Left cardiac atrium (tissue), 4 donors: ENCODE measurements at regions not wholly inside any gene's neighbourhood (a gene's known extent, or its start where the extent isn't known, plus 50 kb on each side); places are given as distances from the start of the nearest gene placed in this dataset.
A peak's percentile ranks its signal among the peaks of the same experiment; 100 is the strongest.
"Not testable (repeated sequence)": the region's sequence is repeated elsewhere in the genome, so short reads cannot be mapped to it uniquely, and the experiment has no call there.

ENCODE experiments used
- ATAC-seq, 2 donors: fragments of 200-7000 bp; cut with Tn5 transposase; one replicate each; pipeline ENCODE4 v1.9.1; 2020; ENCODE audit warnings: mild to moderate bottlenecking in 2 of 2, moderate library complexity in 2 of 2
- DNase-seq: peaks from one replicate; pipeline ENCODE4 v3.0.0-alpha.2; 2020
- intact Hi-C, 2 donors: fragments of 100-400 bp; cut with DNase I; formaldehyde crosslinking; loops; one replicate each; pipeline versions ENCODE4 v1.14.1 to v1.15.1; 2022 to 2023
- donor health status: DM: no; HTN: yes; CAD: no.
- donor health status: DM: no; HTN: yes; CAD: no; lungs with severe emphysema.
- donor health status: DM: yes; HTN: yes; CAD: no.
- donor health status: Dilated cardiomyopathy.

DNA sequence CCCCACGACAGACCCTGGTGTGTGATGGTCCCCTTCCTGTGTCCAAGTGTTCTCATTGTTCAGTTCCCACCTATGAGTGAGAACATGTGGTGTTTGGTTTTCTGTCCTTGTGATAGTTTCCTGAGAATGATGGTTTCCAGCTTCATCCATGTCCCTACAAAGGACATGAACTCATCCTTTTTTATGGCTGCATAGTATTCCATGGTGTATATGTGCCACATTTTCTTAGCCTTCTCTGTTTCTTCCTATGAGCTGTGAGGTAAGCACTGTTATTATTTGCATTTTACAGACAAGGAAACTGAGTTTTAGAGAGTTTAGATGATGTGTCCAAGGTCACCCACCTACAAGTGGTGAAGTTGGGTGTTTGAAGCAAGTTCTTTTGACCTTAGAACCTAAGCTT lies 51.1 kb upstream of the BNC1 start:
- intact Hi-C loops, ATAC-seq, DNase-seq: not testable (repeated sequence)

DNA sequence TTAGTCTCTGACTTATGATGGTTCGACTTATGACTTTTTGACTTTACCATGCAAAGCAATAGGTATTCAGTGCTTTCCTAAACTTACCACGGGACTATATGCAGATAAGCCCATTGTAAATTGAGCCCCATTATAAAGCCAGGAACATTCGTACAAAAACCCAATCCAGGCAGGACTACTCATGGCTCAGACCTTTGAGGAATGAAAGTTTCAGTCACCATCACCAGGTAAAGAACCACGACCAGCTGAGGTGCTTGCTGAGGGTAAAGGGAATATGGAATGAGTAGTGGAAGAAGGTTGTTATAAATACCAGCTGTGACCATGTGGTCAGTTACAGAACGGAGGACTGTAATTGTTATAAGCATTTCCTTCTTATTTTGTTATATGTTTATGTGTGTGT lies 54.9 kb upstream of the BNC1 start:
- ATAC-seq (no peak), DNase-seq (no peak)
- intact Hi-C loops = no loop called here

DNA sequence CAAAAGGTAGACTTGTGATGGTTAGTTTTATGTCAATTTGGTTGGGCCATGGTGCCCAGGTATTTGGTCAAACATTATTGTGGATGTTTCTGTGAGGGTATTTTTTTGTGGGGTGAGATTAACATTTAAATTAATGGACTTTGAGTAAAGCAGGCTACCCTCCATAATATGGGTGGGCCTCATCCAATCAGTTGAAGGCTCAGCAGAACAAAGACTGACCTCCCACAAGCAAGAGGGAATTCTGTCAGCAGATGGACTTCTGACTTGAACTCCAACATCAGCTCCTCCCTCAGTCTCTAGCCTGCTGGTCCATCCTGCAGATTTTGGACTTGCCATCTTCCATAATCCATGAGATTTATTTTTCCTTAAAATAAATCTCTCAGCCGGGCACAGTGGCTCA lies 55.6 kb upstream of the BNC1 start:
- ATAC-seq (no peak), DNase-seq (no peak)
- intact Hi-C loops = no loop called here

DNA sequence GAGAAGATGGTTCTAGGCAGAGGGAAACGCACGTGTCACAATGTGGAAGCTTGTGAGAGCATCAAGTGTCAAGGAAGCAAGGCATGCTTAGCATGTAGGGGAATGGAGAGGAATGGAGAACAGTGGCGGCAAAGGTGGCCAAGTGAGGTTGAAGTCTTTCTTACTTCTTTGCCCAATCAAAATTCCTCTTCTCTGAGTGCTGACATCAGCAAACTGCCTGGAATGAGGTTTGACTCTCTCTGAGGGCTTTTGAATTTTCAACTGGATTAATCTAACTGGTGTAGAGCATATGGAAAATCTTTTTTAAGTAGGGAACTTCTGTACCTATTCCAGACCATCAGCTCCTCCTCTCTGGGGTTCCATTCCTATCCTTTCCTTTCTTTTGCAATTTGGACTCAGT lies 61.9 kb upstream of the BNC1 start:
- no peak for ATAC-seq
- DNase-seq = no peak
- intact Hi-C loops = no loop called here

DNA sequence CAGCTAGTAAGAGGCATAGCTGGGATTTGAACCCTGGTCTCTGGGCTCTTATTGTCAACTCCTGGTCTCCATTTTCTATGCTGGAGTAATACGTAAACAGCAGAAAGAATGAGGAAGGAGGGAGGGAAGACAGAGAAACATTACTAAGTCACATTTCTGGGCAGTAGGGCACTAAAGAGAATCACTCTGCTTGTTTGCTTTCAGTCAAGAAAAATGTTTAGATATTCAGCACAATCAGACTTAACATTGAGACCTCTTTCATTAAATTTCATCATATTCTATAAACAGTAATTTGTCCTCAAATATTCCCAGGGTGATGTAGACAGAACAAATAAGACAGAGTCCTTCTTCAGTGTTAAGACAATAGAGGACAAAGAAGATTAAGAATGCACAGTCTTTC lies 67.7 kb upstream of the BNC1 start:
- DNase-seq = no peak
- intact Hi-C loops = no loop called here
- ATAC-seq = no peak

DNA sequence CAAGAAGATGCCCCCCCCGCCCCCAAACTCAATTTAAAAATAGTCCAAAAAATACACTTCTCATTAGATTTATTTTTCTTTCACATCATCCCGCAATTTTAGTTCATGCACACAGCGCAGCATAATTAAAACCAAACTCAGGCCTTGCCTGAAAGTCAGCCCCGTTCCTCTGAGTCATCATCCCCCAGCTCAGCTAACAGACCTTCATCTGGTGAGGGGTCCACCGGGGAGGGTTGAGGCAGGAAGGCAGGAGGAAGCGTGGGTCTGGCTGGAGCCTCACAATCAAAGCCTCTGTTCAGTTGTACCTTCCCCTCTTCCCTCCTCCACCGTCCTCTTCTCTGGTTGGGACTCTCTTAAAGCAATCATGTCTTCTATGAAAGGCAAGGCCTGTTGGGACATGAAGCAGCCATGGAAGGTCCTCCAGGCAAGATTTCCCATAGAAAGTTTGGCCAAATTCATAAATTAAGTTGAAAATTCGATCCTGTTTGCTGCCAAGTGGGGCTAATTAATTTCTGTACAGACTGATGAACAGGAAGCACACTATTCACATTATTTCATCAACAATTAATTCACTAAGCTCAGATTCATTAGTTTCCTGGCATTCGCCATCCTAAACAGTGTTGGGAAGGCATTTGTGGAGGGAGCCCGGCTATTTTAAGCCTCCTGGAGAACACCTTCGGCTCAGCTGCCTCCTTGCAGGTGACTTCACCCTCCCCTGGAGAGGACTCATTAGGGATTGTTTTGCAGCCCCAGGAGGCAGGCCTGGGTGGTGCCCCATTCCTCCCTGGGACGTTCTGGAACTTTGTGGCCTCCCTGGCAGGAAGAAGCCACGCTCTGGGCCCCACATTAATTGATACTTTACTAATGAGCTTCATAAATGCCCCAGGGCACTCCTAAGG lies 72.3 kb upstream of the BNC1 start:
- DNase-seq = no peak
- ATAC-seq = no peak
- intact Hi-C loops = no loop called here

DNA sequence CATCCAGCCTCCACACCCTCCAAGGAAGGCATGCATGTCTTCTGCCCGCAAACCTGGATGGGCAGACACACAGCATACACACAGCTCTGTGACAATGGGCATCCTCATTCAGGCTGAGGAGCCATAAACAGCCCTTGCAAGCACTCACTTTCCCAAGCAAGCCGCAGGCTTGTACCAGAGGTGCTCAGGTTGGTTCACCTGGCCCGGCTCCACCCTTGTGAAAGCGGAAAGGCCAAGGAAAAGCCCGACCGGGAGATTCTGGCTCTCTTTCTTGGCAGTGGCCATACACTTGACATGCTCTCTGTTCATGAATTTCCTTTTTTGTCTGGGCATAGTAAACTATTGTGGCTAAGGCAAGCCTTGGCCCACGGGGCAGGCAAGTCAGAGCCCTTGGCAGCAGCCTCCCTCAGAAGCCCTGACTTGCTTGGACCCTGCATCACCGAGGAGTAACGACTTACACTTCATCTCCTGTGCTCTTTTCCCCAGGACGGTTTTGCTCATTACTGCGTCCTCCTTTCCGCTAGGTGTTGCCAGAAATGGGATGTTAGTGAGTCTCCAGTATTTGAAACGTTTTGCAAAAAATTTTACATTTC lies 74.6 kb upstream of the BNC1 start:
- intact Hi-C loops = no loop called here
- no peak for DNase-seq
- no peak for ATAC-seq

DNA sequence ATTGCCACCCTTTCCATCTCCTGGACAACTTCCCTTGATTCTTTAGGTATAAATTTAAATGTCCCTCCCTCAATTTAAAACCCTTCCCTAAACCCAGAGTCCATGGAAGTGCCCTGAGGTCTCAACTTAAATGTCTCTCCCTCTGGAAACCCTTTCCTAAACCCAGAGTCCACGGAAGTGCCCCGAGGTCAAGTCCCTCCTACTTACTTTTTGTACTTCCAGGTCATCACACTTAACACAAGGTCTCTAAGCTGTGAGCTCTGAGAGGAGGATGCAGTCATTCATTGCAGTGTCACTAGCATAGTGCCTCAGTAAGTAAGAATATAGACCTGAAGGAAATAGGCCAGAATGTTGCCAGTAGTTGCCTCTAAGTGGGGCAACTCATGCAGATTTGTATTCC lies 78.2 kb upstream of the BNC1 start:
- DNase-seq (no peak), ATAC-seq (no peak)
- intact Hi-C loops = no loop called here

DNA sequence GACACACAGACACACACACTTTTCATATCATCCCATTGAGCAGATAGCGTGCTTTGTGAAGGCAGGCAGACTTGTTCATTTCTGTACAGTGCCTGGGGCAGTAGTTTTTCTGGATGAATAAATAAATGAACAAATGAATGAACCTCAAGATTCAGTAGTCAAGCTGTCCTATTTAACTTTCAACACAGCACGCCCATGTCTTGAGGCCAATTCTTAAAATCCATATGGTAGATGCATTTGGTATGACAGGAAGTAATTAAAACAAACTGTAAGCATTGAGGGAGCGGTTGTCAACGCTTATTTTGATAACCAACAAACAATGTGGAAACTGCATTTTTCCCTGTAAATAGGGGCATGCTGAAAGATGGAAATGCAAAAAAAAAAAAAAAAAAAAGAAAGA lies 80.0 kb upstream of the BNC1 start:
- ATAC-seq (peak in 1 of 2 donors; percentile 22), DNase-seq (no peak)
- intact Hi-C loops = no loop called here

DNA sequence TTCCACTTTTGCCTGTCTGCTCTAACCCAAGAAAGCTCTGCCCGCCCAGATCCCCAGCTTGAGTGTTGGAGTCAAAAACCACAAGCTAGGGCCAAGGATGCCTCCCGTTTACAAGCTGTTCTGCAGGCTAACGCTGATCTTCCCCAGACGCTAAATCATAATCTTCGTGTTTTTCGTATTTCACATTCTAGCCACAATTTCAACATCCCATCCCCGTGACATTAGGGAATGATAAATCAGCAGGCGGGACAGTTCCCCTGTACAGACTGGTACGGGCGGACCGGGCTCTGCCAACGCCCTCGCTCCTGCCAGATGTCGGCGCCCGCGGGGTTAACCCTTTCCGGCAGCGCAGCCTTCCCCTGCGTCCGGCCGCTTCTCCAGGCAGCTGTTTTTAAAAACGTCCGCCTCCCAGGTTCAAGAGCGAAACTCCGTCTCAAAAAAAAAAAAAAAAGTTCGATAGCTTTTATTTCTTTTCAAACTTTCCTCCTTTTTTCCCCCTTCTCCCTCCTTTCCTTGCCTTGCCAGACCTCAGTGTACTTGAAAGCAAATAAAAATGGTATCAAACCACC lies 81.0 kb upstream of the BNC1 start:
- ATAC-seq (peak; percentile 87 to 96), DNase-seq (peak; percentile 57)
- intact Hi-C loops = no loop called here

DNA sequence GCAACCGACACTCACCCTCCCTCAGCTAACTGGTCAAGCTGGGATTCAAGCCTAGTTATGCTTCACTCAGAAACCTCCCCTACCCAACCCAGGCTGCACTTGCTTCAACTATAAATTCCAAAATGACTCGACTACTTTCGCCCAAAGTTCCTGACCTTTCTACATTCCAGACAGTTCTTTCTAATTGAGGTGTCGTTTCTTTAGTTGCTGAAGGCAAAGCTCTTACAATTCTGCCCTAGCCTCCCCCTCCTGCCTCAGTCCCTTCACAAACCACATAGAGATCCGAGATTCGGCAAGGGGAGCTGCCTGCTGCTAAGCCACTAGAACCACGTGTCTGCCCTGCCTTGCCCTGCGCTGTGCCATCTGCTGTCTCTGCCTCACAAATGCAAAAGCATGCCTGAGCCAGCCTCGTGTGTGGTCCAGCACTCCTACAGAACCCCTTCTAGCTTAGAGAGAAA lies 74.7 kb upstream of the SH3GL3 start:
- no peak for DNase-seq
- intact Hi-C loops = no loop called here
- ATAC-seq = peak in 1 of 2 donors; percentile 76

DNA sequence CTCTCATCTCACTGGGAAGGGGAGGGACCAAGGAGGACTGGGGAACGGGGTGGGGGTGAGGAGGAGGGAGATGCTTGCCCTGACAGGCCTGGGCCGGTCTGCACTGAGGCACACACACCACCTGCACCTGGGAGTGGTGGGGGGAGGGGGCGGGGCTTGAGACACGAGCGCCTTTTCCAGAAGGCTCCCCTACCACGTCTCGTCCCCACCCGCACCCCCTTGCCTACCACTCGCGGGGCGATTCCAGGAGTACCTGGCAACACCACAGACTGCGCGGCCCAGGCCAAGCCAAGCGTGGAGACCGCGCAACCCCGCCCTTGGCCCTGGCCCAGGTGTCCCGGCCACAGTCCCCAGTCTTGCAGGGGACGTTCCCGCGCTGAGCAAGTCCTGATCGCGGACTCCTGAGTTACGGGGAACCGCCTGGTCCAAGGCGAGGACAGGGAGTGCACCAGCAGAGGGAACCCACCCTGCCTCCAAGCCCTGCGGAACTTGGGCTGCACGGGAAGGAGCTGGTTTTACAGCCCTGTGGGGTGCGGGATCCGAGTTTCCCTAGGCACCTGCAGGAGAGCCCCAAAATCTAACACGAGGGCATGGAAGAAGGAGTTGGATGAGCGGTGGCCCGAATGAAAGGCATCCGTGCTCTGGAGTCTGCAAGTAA lies 68.1 kb upstream of the SH3GL3 start:
- intact Hi-C loops = loop anchor here in 1 of 2 donors (5.0 kb wide), 1 partner anchor 132 kb away; no protein-coding TSS in a partner anchor
- ATAC-seq (peak in 1 of 2 donors; percentile 44), DNase-seq (no peak)

DNA sequence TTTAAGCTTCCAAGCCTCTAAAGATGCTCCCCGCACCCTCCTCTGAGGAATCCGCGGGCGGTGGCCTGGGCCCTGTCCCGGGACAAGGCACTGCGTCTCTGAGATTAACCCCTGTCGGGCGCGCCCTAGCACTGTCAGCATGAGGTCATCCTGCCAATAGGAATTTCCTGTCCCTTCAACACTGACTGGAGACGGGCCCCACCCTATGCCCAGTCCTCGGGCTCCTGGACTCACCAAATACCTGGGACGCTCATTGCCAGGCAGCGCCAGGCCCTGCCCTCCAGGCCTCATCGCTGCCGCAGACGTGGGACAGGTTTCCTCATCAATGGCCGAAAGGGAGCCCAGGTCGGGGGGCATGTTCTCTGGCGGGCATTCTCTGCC lies 67.6 kb upstream of the SH3GL3 start:
- DNase-seq (peak; percentile 26), ATAC-seq (peak in 1 of 2 donors; percentile 75)
- intact Hi-C loops = loop anchor here in 1 of 2 donors (5.0 kb wide), 1 partner anchor 132 kb away; no protein-coding TSS in a partner anchor

DNA sequence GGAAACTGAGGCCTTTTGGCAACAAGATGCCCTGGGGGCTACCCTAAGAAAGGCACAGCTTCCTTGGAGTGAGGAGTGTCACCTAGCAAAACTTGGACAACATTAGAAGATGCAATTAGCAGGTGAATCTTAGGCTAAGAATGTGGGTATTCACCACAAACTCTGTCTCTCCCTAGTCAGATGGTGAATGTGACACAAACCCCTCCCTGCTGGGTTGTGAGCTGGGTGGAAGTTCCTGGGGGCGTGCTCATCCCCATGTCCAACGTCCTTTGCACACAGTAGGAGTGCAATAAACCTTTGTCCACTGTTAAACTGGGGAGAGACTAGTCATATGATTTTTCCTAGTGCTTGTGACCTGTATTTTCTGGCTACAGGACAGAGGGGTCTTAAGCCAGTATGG lies 67.1 kb upstream of the SH3GL3 start:
- DNase-seq (no peak), ATAC-seq (no peak)
- intact Hi-C loops = loop anchor here in 1 of 2 donors (2.0 kb wide), 1 partner anchor 131 kb away; no protein-coding TSS in a partner anchor

DNA sequence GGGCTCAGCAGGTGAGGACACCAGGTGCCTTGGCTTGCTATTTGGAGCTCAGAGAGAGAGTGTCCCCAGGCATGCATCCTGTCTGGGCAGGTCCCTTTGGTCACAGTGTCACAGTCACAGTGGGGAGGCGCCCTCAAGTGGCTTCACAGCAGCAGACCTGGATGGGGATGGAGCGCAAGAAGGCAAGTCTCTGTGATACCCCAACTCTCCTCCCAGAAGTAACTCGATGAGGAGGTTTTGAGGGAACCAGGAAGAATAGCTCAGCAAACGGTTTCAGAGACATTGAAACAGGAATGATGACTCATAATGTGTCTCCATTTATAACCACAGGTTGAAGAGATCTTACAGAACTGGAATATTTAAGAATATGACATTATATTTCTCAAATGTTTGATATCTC lies 66.5 kb upstream of the SH3GL3 start:
- DNase-seq = peak; percentile 31
- ATAC-seq = peak; percentile 62 to 71
- intact Hi-C loops = loop anchor here in 1 of 2 donors (2.0 kb wide), 1 partner anchor 132 kb away; no protein-coding TSS in a partner anchor

DNA sequence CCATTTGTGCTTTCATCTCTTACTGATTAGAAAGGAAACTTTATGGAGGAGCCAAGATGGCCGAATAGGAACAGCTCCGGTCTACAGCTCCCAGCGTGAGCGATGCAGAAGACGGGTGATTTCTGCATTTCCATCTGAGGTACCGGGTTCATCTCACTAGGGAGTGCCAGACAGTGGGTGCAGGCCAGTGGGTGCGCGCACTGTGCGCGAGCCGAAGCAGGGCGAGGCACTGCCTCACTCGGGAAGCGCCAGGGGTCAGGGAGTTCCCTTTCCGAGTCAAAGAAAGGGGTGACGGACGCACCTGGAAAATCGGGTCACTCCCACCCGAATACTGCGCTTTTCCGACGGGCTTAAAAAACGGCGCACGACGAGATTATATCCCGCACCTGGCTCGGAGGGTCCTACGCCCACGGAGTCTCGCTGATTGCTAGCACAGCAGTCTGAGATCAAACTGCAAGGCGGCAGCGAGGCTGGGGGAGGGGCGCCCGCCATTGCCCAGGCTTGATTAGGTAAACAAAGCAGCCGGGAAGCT lies 63.5 kb upstream of the SH3GL3 start:
- ATAC-seq, DNase-seq, intact Hi-C loops: not testable (repeated sequence)

DNA sequence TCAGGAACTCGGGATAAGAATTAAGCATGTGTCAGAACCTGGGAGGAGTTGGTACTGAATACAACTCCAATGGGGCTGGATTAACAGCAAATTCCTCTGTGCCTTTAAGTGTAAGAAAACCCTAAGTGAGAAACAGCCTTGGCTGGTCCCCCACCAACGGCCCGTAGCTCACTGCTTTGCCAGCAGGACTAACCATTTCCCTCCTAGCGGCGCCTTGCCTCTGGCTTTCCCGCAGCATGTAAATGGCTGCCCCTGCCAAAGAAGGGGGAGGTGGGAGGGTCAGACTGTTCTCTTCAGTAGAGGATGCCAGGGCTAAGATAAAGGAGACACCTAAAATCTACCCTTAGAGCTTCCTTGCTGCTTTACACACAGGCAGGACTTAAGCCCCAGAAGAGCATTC lies 51.0 kb upstream of the SH3GL3 start:
- DNase-seq = peak; percentile 28
- intact Hi-C loops = no loop called here
- peak; percentile 19 to 84 for ATAC-seq
